Fibroblast of lung (primary cell): ENCODE measurements at regions not wholly inside any gene's neighbourhood (a gene's known extent, or its start where the extent isn't known, plus 50 kb on each side); places are given as distances from the start of the nearest gene placed in this dataset.

Source experiments
- DNase-seq, 2 donors: peaks; one replicate each; pipeline versions ENCODE4 v3.0.0 to v3.0.0-alpha.2; 2010; ENCODE audit warnings: low read depth in 2 of 2
- H2AFZ ChIP-seq: 2 replicates; pipeline ENCODE4 v1.5.1; 2012; ENCODE audit warnings: low read length, control low read depth, inconsistent platforms
- H3K27ac ChIP-seq: 2 replicates; pipeline ENCODE4 v1.5.1; 2011; ENCODE audit warnings: low read length, control low read depth; ENCODE audit not compliant: insufficient read depth
- H3K27me3 ChIP-seq: 2 replicates; pipeline ENCODE4 v1.5.1; 2011; ENCODE audit warnings: mild to moderate bottlenecking, low read length; ENCODE audit not compliant: control insufficient read depth, insufficient read depth
- H3K36me3 ChIP-seq: 2 replicates; pipeline ENCODE4 v1.5.1; 2011; ENCODE audit warnings: low read length; ENCODE audit not compliant: control insufficient read depth, insufficient read depth
- H3K4me1 ChIP-seq: 2 replicates; pipeline ENCODE4 v1.5.1; 2011; ENCODE audit warnings: low read length; ENCODE audit not compliant: control insufficient read depth, insufficient read depth; ENCODE audit errors: extremely low read depth
- H3K4me2 ChIP-seq: 2 replicates; pipeline ENCODE4 v1.5.1; 2011; ENCODE audit warnings: low read length, control low read depth; ENCODE audit not compliant: insufficient read depth; ENCODE audit errors: extremely low read depth
- H3K4me3 ChIP-seq, 4 experiments: fragments of 200-600 bp in 1 of 4; sonication (generic) in 1 of 4; replicated peaks in 1 of 4; 2 replicates each; pipeline ENCODE4 v1.5.1; 2011 to 2016; ENCODE audit warnings: low read length in 4 of 4, low read depth in 3 of 4, mild to moderate bottlenecking in 3 of 4, control low read depth in 2 of 4, inconsistent platforms in 1 of 4, mixed read lengths in 1 of 4; ENCODE audit not compliant: insufficient read depth in 1 of 4; ENCODE audit errors: control extremely low read depth in 1 of 4
- H3K79me2 ChIP-seq: 2 replicates; pipeline ENCODE4 v1.5.1; 2012; ENCODE audit warnings: mild to moderate bottlenecking, low read length, inconsistent platforms; ENCODE audit not compliant: control insufficient read depth, insufficient read depth
- H3K9ac ChIP-seq: 2 replicates; pipeline ENCODE4 v1.5.1; 2011; ENCODE audit warnings: mild to moderate bottlenecking, low read length, control low read depth; ENCODE audit not compliant: insufficient read depth
- H3K9me3 ChIP-seq: 2 replicates; pipeline ENCODE4 v1.5.1; 2012; ENCODE audit warnings: low read depth, low read length; ENCODE audit not compliant: control insufficient read depth, insufficient read depth
- H4K20me1 ChIP-seq: 2 replicates; pipeline ENCODE4 v1.5.1; 2011; ENCODE audit warnings: low read length; ENCODE audit not compliant: control insufficient read depth, insufficient read depth; ENCODE audit errors: extremely low read depth
- EZH2 ChIP-seq: IDR thresholded peaks from 2 replicates; pipeline ENCODE4 v1.5.1; 2012; ENCODE audit warnings: low read length, control low read depth, mild to moderate bottlenecking; ENCODE audit errors: missing control alignments
- TF ChIP-seq, protein P1 (sequence below), 2 donors: IDR thresholded peaks in 1 of 2; conservative IDR thresholded peaks in 1 of 2; 1 replicate in 1 of 2; 2 replicates in 1 of 2; pipeline ENCODE4 v1.5.1; 2011 to 2012; ENCODE audit warnings: low read length in 2 of 2, control low read depth in 1 of 2, inconsistent platforms in 1 of 2, low read depth in 1 of 2, mild to moderate bottlenecking in 1 of 2

DNA sequence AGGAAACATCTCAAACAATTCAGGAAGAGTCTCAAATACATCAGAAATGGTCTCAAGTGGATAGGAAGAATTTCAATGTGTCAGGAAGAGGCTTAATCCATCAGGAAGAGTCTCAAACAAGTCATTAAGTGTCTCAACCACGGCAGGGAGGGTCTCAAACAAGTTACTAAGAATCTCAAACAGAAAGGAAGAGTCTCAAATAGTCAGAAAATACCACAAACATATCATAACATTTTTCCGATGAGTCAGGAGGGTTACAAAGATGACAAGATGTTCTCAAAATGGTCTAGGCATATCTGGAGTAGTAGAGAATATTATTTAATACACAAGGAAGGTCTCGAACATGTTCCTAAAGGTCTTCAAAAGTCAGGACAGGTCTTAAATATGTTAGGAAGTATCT is 109.3 kb upstream of the USP9X start:
- DNase-seq: no peak
- Histone ChIP-seq H3K9ac (no peak overlapping the region), H3K9me3 (no peaks in the 10 kb centered on the region), H3K79me2 (no peaks in the 10 kb centered on the region), H2AFZ (no peak overlapping the region), H3K4me1 (no peaks in the 10 kb centered on the region), H3K4me3 (no peak overlapping the region), H3K27ac (no peak overlapping the region), H3K27me3 (no peaks in the 10 kb centered on the region), H3K36me3 (no peaks in the 10 kb centered on the region), H3K4me2 (no peak overlapping the region), H4K20me1 (no peaks in the 10 kb centered on the region)
- no peak for TF ChIP-seq EZH2
- TF ChIP-seq, protein P1, sequence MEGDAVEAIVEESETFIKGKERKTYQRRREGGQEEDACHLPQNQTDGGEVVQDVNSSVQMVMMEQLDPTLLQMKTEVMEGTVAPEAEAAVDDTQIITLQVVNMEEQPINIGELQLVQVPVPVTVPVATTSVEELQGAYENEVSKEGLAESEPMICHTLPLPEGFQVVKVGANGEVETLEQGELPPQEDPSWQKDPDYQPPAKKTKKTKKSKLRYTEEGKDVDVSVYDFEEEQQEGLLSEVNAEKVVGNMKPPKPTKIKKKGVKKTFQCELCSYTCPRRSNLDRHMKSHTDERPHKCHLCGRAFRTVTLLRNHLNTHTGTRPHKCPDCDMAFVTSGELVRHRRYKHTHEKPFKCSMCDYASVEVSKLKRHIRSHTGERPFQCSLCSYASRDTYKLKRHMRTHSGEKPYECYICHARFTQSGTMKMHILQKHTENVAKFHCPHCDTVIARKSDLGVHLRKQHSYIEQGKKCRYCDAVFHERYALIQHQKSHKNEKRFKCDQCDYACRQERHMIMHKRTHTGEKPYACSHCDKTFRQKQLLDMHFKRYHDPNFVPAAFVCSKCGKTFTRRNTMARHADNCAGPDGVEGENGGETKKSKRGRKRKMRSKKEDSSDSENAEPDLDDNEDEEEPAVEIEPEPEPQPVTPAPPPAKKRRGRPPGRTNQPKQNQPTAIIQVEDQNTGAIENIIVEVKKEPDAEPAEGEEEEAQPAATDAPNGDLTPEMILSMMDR (conservative IDR thresholded peaks at IDR 0.05 in 1 of 2, IDR thresholded peaks at IDR 0.05 in 1 of 2; ENCODE audit: low read depth in 1 of 2, low read length in 2 of 2): no peak

DNA sequence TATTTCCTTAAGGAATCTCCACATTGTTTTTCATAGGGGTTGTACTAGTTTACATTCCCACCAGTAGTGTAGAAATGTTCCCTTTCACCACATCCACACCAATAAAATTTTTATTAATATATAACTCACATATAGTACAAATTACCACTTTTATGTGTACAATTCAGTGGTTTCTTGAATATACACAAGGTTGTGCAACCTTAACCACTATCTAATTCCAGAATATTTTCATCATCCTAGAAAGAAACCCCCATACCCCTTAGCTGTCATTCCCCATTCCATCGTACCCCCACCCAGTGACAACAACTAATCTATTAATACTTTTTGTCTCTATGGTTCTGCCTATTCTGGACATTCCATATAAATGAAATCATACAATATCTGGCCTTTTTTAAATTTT is 108.3 kb upstream of the USP9X start:
- Histone ChIP-seq H3K27ac (no peak overlapping the region), H3K4me2 (no peak overlapping the region), H3K79me2 (no peaks in the 10 kb centered on the region), H2AFZ (no peak overlapping the region), H3K4me1 (no peaks in the 10 kb centered on the region), H3K36me3 (no peaks in the 10 kb centered on the region), H3K27me3 (no peaks in the 10 kb centered on the region), H4K20me1 (no peaks in the 10 kb centered on the region), H3K4me3 (no peak overlapping the region), H3K9ac (no peak overlapping the region), H3K9me3 (no peaks in the 10 kb centered on the region)
- TF ChIP-seq, protein P1 (conservative IDR thresholded peaks at IDR 0.05 in 1 of 2, IDR thresholded peaks at IDR 0.05 in 1 of 2; ENCODE audit: low read depth in 1 of 2, low read length in 2 of 2): no peak
- TF ChIP-seq EZH2: no peak
- peak in 1 of 2 donors; percentile 64 for DNase-seq

DNA sequence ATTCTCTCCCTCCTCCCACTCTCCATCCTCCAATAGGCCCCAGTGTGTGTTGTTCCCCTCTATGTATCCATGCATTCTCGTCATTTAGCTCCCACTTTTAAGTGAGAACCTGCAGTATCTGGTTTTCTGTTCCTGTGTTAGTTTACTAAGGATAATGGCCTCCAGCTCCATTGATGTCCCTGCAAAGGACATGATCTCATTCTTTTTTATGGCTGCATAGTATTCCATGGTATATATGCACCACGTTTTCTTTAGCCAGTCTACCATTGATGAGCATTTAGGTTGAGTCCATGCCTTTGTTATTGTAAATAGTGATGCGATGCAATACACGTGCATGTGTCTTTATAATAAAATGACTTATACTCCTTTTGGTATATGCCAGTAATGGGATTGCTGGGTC is 100.3 kb upstream of the USP9X start:
- Histone ChIP-seq H3K36me3 (no peaks in the 10 kb centered on the region), H3K27ac (no peak overlapping the region), H3K4me1 (no peaks in the 10 kb centered on the region), H2AFZ (no peak overlapping the region), H3K27me3 (no peaks in the 10 kb centered on the region), H4K20me1 (no peaks in the 10 kb centered on the region), H3K9ac (no peak overlapping the region), H3K79me2 (no peaks in the 10 kb centered on the region), H3K9me3 (no peaks in the 10 kb centered on the region), H3K4me3 (no peak overlapping the region), H3K4me2 (no peak overlapping the region)
- no peak for TF ChIP-seq EZH2
- TF ChIP-seq, protein P1 (conservative IDR thresholded peaks at IDR 0.05 in 1 of 2, IDR thresholded peaks at IDR 0.05 in 1 of 2; ENCODE audit: low read depth in 1 of 2, low read length in 2 of 2): no peak
- no peak for DNase-seq
